ENCODE measurements at regions not wholly inside any gene's neighbourhood (a gene's known extent, or its start where the extent isn't known, plus 50 kb on each side); places are given as distances from the start of the nearest gene placed in this dataset.

GRCh38 chr2:129465045-129465444 is 514.4 kb upstream of the RAB6C start:
- intact Hi-C loops (cut with DNase I; ENCODE audit: low total_unique reads), result no loop called here
- Histone ChIP-seq H3K27me3 (no peaks in the 10 kb centered on the region), H3K27ac (no peak overlapping the region), H3K9me3 (no peaks in the 10 kb centered on the region), H3K36me3 (ENCODE audit: low read depth, missing control alignments) (no peaks in the 10 kb centered on the region), H3K4me1 (no peaks in the 10 kb centered on the region), H3K4me3 (no peak overlapping the region)
- no peak for DNase-seq
- no peak for TF ChIP-seq POLR2A (IDR thresholded peaks at IDR 0.05)
- TF ChIP-seq, protein P1, sequence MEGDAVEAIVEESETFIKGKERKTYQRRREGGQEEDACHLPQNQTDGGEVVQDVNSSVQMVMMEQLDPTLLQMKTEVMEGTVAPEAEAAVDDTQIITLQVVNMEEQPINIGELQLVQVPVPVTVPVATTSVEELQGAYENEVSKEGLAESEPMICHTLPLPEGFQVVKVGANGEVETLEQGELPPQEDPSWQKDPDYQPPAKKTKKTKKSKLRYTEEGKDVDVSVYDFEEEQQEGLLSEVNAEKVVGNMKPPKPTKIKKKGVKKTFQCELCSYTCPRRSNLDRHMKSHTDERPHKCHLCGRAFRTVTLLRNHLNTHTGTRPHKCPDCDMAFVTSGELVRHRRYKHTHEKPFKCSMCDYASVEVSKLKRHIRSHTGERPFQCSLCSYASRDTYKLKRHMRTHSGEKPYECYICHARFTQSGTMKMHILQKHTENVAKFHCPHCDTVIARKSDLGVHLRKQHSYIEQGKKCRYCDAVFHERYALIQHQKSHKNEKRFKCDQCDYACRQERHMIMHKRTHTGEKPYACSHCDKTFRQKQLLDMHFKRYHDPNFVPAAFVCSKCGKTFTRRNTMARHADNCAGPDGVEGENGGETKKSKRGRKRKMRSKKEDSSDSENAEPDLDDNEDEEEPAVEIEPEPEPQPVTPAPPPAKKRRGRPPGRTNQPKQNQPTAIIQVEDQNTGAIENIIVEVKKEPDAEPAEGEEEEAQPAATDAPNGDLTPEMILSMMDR (IDR thresholded peaks at IDR 0.05), result no peak
- WGBS, 2 donors, result 96 to 97% methylated on average over 7 to 11 of the region's 11 CpGs

DNA sequence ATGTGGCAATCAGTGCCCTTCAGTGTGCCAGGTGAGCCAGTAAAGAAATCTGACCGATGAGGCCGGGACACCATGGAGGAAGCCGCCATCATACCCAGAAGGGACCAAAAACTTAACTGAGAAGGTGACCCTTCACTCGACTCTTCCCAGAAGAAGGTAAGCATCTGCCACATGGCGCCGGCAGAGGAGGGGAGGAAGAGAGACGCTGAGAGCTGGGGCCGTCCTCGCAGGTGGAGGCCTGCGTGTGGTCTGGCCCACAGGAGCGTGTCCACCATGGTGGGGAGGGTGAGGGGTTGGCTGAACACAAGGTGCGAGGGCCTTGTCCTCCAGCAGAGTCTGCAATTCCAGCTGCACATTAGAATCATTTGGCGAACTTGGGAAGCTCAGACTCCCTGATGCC is 513.1 kb upstream of the RAB6C start:
- Histone ChIP-seq H3K27ac (no peak overlapping the region), H3K27me3 (no peaks in the 10 kb centered on the region), H3K4me1 (no peaks in the 10 kb centered on the region), H3K9me3 (no peaks in the 10 kb centered on the region), H3K36me3 (ENCODE audit: low read depth, missing control alignments) (no peaks in the 10 kb centered on the region), H3K4me3 (no peak overlapping the region)
- WGBS, 2 donors, result 96% methylated on average over 12 to 13 of the region's 13 CpGs
- intact Hi-C loops (cut with DNase I; ENCODE audit: low total_unique reads), result no loop called here
- no peak for DNase-seq
- no peak for TF ChIP-seq POLR2A (IDR thresholded peaks at IDR 0.05)
- TF ChIP-seq, protein P1 (IDR thresholded peaks at IDR 0.05), result no peak

GRCh38 chr2:129467012-129467779 is 512.3 kb upstream of the RAB6C start:
- no peak overlapping the region for H3K4me3 ChIP-seq
- DNase-seq, result no peak
- H3K27ac ChIP-seq, result no peak overlapping the region
- no peaks in the 10 kb centered on the region for H3K27me3 ChIP-seq
- TF ChIP-seq POLR2A (IDR thresholded peaks at IDR 0.05), result no peak
- TF ChIP-seq, protein P1 (IDR thresholded peaks at IDR 0.05), result no peak
- intact Hi-C loops (cut with DNase I; ENCODE audit: low total_unique reads), result no loop called here
- H3K36me3 ChIP-seq (ENCODE audit: low read depth, missing control alignments), result no peaks in the 10 kb centered on the region
- H3K4me1 ChIP-seq, result no peaks in the 10 kb centered on the region
- 81 to 88% methylated on average over 11 of the region's 11 CpGs for WGBS, 2 donors
- H3K9me3 ChIP-seq, result no peaks in the 10 kb centered on the region

GRCh38 chr2:129467941-129468340 is 511.5 kb upstream of the RAB6C start:
- Histone ChIP-seq H3K27me3 (no peaks in the 10 kb centered on the region), H3K9me3 (no peaks in the 10 kb centered on the region), H3K36me3 (ENCODE audit: low read depth, missing control alignments) (no peaks in the 10 kb centered on the region), H3K27ac (no peak overlapping the region), H3K4me1 (no peaks in the 10 kb centered on the region), H3K4me3 (no peak overlapping the region)
- intact Hi-C loops (cut with DNase I; ENCODE audit: low total_unique reads), result no loop called here
- DNase-seq, result no peak
- 89 to 93% methylated on average over 3 of the region's 3 CpGs for WGBS, 2 donors
- no peak for TF ChIP-seq POLR2A (IDR thresholded peaks at IDR 0.05)
- TF ChIP-seq, protein P1 (IDR thresholded peaks at IDR 0.05), result no peak

DNA sequence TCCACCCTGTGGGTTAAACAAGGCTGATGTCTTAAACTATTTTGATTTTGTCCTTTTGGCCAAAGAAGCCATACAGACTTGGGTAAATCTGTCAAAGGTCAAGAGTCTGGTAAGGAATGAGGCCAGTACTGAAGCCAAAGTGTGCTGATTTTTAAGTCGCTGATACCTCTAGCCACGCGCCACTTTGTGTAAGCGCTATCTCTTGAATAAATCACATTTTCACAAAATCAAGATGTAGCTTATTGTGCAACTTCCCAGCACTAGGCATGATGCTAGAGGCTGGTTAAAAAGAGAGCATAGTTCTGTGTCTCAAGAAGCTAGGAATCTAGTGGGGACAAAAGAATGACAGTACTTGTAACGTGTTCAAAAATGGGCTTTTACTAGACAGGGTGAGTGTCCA is 510.6 kb upstream of the RAB6C start:
- 88 to 90% methylated on average over 5 of the region's 5 CpGs for WGBS, 2 donors
- intact Hi-C loops (cut with DNase I; ENCODE audit: low total_unique reads), result no loop called here
- H3K27me3 ChIP-seq, result no peaks in the 10 kb centered on the region
- no peak for DNase-seq
- no peaks in the 10 kb centered on the region for H3K36me3 ChIP-seq (ENCODE audit: low read depth, missing control alignments)
- no peaks in the 10 kb centered on the region for H3K9me3 ChIP-seq
- no peak for TF ChIP-seq POLR2A (IDR thresholded peaks at IDR 0.05)
- TF ChIP-seq, protein P1 (IDR thresholded peaks at IDR 0.05), result no peak
- H3K27ac ChIP-seq, result no peak overlapping the region
- no peak overlapping the region for H3K4me3 ChIP-seq
- H3K4me1 ChIP-seq, result no peaks in the 10 kb centered on the region

All from testis (tissue), 2 donors.